Transverse colon (tissue), 4 donors: ENCODE measurements at regions not wholly inside any gene's neighbourhood (a gene's known extent, or its start where the extent isn't known, plus 50 kb on each side); places are given as distances from the start of the nearest gene placed in this dataset.

Source experiments
- DNase-seq: peaks from one replicate; pipeline ENCODE4 v3.0.0-alpha.2; 2019
- H3K27ac ChIP-seq, 4 donors: fragments of 200-600 bp; sonication (generic); 2 replicates each; pipeline ENCODE4 v1.5.1; 2016 to 2018; ENCODE audit warnings: inconsistent platforms in 4 of 4
- H3K27me3 ChIP-seq: fragments of 200-600 bp; sonication (generic); 2 replicates; pipeline ENCODE4 v1.5.1; 2017; ENCODE audit warnings: inconsistent platforms
- H3K36me3 ChIP-seq, 4 donors: fragments of 200-600 bp; sonication (generic); 2 replicates each; pipeline ENCODE4 v1.5.1; 2017 to 2019; ENCODE audit warnings: inconsistent platforms in 4 of 4
- H3K4me1 ChIP-seq, 4 donors: fragments of 200-600 bp; sonication (generic); 2 replicates each; pipeline ENCODE4 v1.5.1; 2017 to 2020; ENCODE audit warnings: inconsistent platforms in 4 of 4
- H3K4me3 ChIP-seq, 4 donors: fragments of 200-600 bp; sonication (generic); 1 replicate in 1 of 4; 2 replicates in 3 of 4; pipeline versions ENCODE4 v1.5.1 to v1.6.1; 2017 to 2019; ENCODE audit warnings: inconsistent platforms in 4 of 4
- H3K9me3 ChIP-seq, 2 donors: fragments of 200-600 bp; sonication (generic); 2 replicates each; pipeline ENCODE4 v1.5.1; 2017 to 2019; ENCODE audit warnings: inconsistent platforms in 2 of 2
- CTCF ChIP-seq, 5 experiments: fragments of 200-600 bp in 3 of 5; fragments of 450-650 bp in 2 of 5; sonication (generic) in 3 of 5; IDR thresholded peaks; 1 replicate in 2 of 5; 2 replicates in 3 of 5; pipeline ENCODE4 v1.5.1; 2016 to 2017; ENCODE audit warnings: antibody characterized with exemption in 5 of 5, inconsistent platforms in 3 of 5, mild to moderate bottlenecking in 2 of 5, moderate library complexity in 1 of 5
- EP300 ChIP-seq: sonication (generic); formaldehyde crosslinking; IDR thresholded peaks from one replicate; pipeline ENCODE4 v1.6.1; 2017; ENCODE audit warnings: antibody characterized with exemption, low read depth
- POLR2A ChIP-seq: fragments of 450-650 bp; IDR thresholded peaks from one replicate; pipeline ENCODE4 v1.6.1; 2016; ENCODE audit warnings: antibody characterized with exemption, mild to moderate bottlenecking, moderate library complexity
- POLR2AphosphoS5 ChIP-seq, 3 donors: sonication (generic); formaldehyde crosslinking; IDR thresholded peaks; one replicate each; pipeline ENCODE4 v1.6.1; 2016; ENCODE audit warnings: antibody characterized with exemption in 3 of 3
- WGBS, 2 donors: methylation state at CpG; one replicate each; pipeline ENCODE4 v1.1.5; 2018; ENCODE audit warnings: low coverage in 1 of 2; 5-methylcytosine and 5-hydroxymethylcytosine counted together
- in situ Hi-C, 4 donors: fragments of 200-750 bp; cut with MboI; loops; one replicate each; pipeline versions ENCODE4 v1.15.0 to v1.15.1; 2017; ENCODE audit warnings: low sequenced_read_pairs in 3 of 4, low pct_ligation_motif_present in 1 of 4, low pct_unique_long_range_greater_than_20kb in 1 of 4
- intact Hi-C: fragments of 100-400 bp; cut with DNase I; formaldehyde crosslinking; loops from one replicate; pipeline ENCODE4 v1.15.1; 2023; ENCODE audit warnings: low total_unique reads

DNA sequence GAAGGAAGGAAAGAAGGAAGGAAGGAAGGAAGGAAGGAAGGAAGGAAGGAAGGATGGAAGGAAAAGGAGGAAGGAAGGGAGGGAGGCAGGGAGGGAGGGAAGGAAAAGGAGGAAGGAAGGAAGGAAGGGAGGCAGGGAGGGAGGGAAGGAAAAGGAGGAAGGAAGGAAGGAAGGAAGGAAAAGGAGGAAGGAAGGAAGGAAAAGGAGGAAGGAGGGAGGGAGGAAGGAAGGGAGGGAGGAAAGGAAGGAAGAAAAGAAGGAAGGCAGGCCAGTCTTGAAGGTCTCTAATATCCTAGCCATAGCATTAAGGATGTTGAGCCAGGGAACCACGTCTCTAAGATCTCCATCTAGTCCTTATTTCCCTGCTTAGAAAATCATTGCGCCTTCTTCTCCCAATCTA, 78.8 kb downstream of the TMPRSS5 start:
- no peaks in the 10 kb centered on the region for H3K36me3 ChIP-seq
- no peaks in the 10 kb centered on the region for H3K9me3 ChIP-seq
- no peaks in the 10 kb centered on the region for H3K27me3 ChIP-seq
- WGBS, 2 donors: 87 to 100% methylated on average over 2 of the region's 2 CpGs
- in situ Hi-C loops: no loop called here
- TF ChIP-seq POLR2AphosphoS5 (IDR thresholded peaks at IDR 0.05) (no peak), CTCF (IDR thresholded peaks at IDR 0.05) (no peak), EP300 (no peak), POLR2A (no peak)
- H3K4me1 ChIP-seq: no peaks in the 10 kb centered on the region
- no peak overlapping the region for H3K4me3 ChIP-seq
- intact Hi-C loops: no loop called here
- no peak overlapping the region for H3K27ac ChIP-seq
- DNase-seq: no peak

DNA sequence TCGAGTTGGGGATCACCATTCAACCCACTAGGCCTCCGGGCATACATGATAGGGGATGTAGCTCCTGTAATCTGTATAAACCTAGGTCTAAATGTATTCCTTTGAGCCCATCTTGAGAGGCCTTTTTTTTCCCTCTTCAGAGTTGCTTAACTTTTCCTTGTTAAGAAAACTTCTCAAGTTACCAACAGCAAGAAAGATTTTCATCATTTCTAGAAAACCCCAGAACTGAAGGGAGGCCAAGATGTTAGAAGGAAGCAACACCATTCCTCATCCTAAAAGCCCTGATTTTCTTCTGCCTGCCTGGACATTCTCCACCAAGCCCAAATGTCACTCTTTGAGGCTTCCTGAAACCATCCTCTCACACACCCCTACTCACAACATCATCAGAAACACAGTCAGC, 79.4 kb downstream of the TMPRSS5 start:
- intact Hi-C loops: no loop called here
- Histone ChIP-seq H3K4me1 (no peaks in the 10 kb centered on the region), H3K27ac (no peak overlapping the region), H3K4me3 (no peak overlapping the region), H3K9me3 (no peaks in the 10 kb centered on the region), H3K27me3 (no peaks in the 10 kb centered on the region), H3K36me3 (no peaks in the 10 kb centered on the region)
- in situ Hi-C loops: no loop called here
- no peak for DNase-seq
- TF ChIP-seq EP300 (no peak), POLR2AphosphoS5 (IDR thresholded peaks at IDR 0.05) (no peak), POLR2A (no peak), CTCF (IDR thresholded peaks at IDR 0.05) (no peak)
- 87 to 100% methylated on average over 1 to 2 of the region's 2 CpGs for WGBS, 2 donors

- Histone ChIP-seq H3K36me3 (no peaks in the 10 kb centered on the region), H3K4me1 (peaks cover 0 to 3% (median 0%) of the 10 kb centered on the region in 4 donors), H3K27ac (no peak overlapping the region), H3K27me3 (no peaks in the 10 kb centered on the region), H3K9me3 (no peaks in the 10 kb centered on the region), H3K4me3 (no peak overlapping the region)
- no peak for TF ChIP-seq EP300
- TF ChIP-seq POLR2A: no peak
- no peak for TF ChIP-seq POLR2AphosphoS5 (IDR thresholded peaks at IDR 0.05)
- TF ChIP-seq CTCF (IDR thresholded peaks at IDR 0.05): no peak
- DNase-seq: no peak
- in situ Hi-C loops (no loop called here), intact Hi-C loops (no loop called here)
- WGBS, 2 donors: 73 to 100% methylated on average over 1 of the region's 1 CpG
Observed at GRCh38 chr11:113623114-113623513, 83.0 kb downstream of the TMPRSS5 start.

DNA sequence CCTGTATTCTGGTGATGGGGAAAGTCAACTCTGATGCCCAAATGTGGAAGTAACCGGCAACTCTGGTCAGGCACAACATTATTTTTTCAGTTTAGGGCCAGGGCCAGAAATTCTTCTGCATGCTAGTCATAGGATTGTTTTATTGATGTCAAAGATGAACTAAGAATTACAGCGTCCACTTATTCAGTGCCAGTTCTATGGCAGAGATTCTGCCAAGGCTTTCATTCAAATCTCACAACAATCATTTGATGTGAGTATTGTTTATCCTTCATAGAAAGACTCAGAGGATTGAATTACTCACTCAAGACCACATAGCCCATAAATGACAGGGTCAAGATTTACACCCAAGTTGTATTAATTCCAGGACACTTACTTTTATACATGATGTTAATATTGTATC, 87.7 kb downstream of the TMPRSS5 start:
- 47 to 48% methylated on average over 2 of the region's 2 CpGs for WGBS, 2 donors
- Histone ChIP-seq H3K4me3 (no peak overlapping the region), H3K4me1 (peaks cover 0 to 3% (median 0%) of the 10 kb centered on the region in 4 donors), H3K36me3 (no peaks in the 10 kb centered on the region), H3K27me3 (no peaks in the 10 kb centered on the region), H3K27ac (peak overlapping the region in 2 of 4 donors; percentile 12 to 39), H3K9me3 (no peaks in the 10 kb centered on the region)
- in situ Hi-C loops: no loop called here
- no peak for DNase-seq
- no peak for TF ChIP-seq POLR2A
- peak in 1 of 3 donors; percentile 11 for TF ChIP-seq POLR2AphosphoS5 (IDR thresholded peaks at IDR 0.05)
- no peak for TF ChIP-seq CTCF (IDR thresholded peaks at IDR 0.05)
- intact Hi-C loops: no loop called here
